ENCODE measurements at regions not wholly inside any gene's neighbourhood (a gene's known extent, or its start where the extent isn't known, plus 50 kb on each side); places are given as distances from the start of the nearest gene placed in this dataset.

DNA sequence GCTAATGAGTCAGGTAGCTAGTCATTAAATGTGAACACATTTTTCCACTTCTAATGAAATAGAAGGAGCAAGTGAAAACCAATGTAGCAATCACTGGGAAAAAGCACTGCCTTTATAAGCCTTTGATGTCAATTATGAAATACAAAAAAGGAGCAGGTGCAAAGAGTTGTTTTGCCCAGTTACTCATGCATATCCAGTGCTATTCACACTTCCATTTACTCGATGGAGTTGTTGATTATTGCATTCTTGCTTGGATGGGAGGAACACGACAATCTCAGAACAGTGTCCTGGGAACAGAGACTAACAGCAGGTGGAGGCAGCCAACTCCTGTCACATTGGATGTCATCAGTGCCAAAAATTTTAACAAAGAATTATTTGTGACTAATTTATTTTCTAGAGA lies 372.5 kb downstream of the CBLN2 start:
- DNase-seq (ENCODE audit: low spot score) = no peak
- Histone ChIP-seq H3K9me3 (ENCODE audit: low read depth) (no peaks in the 10 kb centered on the region), H3K36me3 (replicated peaks; ENCODE audit: insufficient read depth, low read depth) (no peaks in the 10 kb centered on the region), H2AFZ (no peak overlapping the region), H3K27me3 (no peaks in the 10 kb centered on the region), H4K20me1 (ENCODE audit: insufficient read depth, poor library complexity, severe bottlenecking) (no peaks in the 10 kb centered on the region), H3K9me2 (replicated peaks; ENCODE audit: insufficient read depth) (no peaks in the 10 kb centered on the region), H3K4me1 (ENCODE audit: insufficient read depth) (no peaks in the 10 kb centered on the region), H3K4me2 (no peak overlapping the region), H3K4me3 (no peak overlapping the region), H3K79me2 (no peaks in the 10 kb centered on the region), H3K27ac (no peak overlapping the region)
- 77% methylated on average over 2 of the region's 2 CpGs for WGBS (ENCODE audit: low lambda C conversion rate, missing lambda C conversion rate)
- TF ChIP-seq EZH2 (IDR thresholded peaks at IDR 0.05; ENCODE audit: borderline replicate concordance) = no peak
- TF ChIP-seq, protein P1, sequence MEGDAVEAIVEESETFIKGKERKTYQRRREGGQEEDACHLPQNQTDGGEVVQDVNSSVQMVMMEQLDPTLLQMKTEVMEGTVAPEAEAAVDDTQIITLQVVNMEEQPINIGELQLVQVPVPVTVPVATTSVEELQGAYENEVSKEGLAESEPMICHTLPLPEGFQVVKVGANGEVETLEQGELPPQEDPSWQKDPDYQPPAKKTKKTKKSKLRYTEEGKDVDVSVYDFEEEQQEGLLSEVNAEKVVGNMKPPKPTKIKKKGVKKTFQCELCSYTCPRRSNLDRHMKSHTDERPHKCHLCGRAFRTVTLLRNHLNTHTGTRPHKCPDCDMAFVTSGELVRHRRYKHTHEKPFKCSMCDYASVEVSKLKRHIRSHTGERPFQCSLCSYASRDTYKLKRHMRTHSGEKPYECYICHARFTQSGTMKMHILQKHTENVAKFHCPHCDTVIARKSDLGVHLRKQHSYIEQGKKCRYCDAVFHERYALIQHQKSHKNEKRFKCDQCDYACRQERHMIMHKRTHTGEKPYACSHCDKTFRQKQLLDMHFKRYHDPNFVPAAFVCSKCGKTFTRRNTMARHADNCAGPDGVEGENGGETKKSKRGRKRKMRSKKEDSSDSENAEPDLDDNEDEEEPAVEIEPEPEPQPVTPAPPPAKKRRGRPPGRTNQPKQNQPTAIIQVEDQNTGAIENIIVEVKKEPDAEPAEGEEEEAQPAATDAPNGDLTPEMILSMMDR (IDR thresholded peaks at IDR 0.05; ENCODE audit: poor library complexity) = no peak
- no peak for TF ChIP-seq EZH2phosphoT487 (IDR thresholded peaks at IDR 0.05; ENCODE audit: low read depth, severe bottlenecking, unreplicated experiment)

DNA sequence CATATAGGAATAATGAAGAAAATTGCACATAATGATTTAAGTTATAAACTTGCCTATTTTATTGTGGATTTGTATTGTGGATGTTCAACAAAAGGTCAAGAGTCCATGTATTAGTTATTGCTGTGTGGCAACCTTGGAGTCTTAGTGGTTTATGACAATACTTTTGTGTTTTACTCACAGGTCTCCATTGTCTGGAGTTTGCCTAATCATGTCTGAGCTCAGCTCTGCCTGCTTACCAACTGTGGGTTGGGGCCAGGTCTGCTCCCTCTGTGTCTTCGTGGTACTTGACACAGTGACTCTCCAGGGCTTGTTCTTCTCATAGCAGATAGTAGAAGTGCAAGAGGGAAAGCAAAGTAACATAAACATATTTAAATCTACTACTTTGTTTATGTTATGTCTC lies 382.5 kb downstream of the CBLN2 start:
- WGBS (ENCODE audit: low lambda C conversion rate, missing lambda C conversion rate) = 57% methylated on average over 1 of the region's 1 CpG
- no peak for DNase-seq (ENCODE audit: low spot score)
- Histone ChIP-seq H3K36me3 (replicated peaks; ENCODE audit: insufficient read depth, low read depth) (no peaks in the 10 kb centered on the region), H3K9me2 (replicated peaks; ENCODE audit: insufficient read depth) (no peaks in the 10 kb centered on the region), H2AFZ (no peak overlapping the region), H3K4me1 (ENCODE audit: insufficient read depth) (no peaks in the 10 kb centered on the region), H3K27me3 (no peaks in the 10 kb centered on the region), H3K9me3 (ENCODE audit: low read depth) (no peaks in the 10 kb centered on the region), H3K79me2 (no peaks in the 10 kb centered on the region), H4K20me1 (ENCODE audit: insufficient read depth, poor library complexity, severe bottlenecking) (no peaks in the 10 kb centered on the region), H3K27ac (no peak overlapping the region), H3K4me2 (no peak overlapping the region), H3K4me3 (no peak overlapping the region)
- TF ChIP-seq, protein P1 (IDR thresholded peaks at IDR 0.05; ENCODE audit: poor library complexity) = no peak
- TF ChIP-seq EZH2phosphoT487 (IDR thresholded peaks at IDR 0.05; ENCODE audit: low read depth, severe bottlenecking, unreplicated experiment) (no peak), EZH2 (IDR thresholded peaks at IDR 0.05; ENCODE audit: borderline replicate concordance) (no peak)

DNA sequence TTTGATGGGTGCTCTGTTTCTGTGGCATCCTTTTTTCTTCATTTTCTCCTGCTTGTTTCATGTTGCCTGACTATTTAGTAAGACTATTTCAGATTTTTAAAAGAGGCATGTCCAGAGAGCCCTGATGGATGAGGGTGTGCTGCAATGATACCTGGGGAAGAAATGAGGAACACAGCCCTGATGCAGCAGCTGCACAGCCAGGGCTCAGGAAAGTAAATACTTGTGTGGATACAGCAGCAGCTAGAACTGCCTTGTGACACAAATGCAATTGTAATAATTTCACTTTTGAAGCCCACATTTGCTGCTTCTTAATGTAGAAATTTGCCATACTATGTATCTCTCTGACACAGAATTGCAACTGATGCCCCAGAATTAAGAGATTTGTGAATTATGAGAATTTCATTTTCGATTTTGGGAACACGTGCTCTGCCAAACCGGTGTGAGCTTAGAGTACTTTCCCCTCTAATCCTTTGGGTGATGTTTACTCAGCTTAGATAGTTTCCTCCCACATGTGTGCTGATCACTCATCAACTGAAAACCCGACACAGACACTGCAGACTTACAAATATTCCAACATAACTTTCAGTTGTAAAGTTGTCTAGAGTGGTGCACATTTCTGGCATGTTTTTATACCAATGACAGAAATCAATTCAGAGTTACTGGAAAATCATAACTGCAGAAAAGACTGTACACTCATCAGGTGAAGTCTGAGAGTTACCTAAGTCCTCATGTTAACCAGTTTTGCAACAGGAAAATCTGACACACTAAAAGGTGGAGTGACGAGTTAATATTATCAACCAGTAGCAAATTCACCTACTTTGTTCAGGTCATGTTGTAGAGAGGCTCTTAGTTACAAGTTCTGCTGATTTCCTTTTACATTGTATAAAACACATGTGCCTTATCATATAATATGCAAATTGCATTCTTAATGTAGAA lies 383.4 kb downstream of the CBLN2 start:
- Histone ChIP-seq H3K4me1 (ENCODE audit: insufficient read depth) (no peaks in the 10 kb centered on the region), H3K4me2 (peak overlapping the region; percentile 63), H3K9me3 (ENCODE audit: low read depth) (no peaks in the 10 kb centered on the region), H3K27me3 (no peaks in the 10 kb centered on the region), H4K20me1 (ENCODE audit: insufficient read depth, poor library complexity, severe bottlenecking) (no peaks in the 10 kb centered on the region), H3K79me2 (no peaks in the 10 kb centered on the region), H3K4me3 (no peak overlapping the region), H3K27ac (no peak overlapping the region), H3K9me2 (replicated peaks; ENCODE audit: insufficient read depth) (no peaks in the 10 kb centered on the region), H3K36me3 (replicated peaks; ENCODE audit: insufficient read depth, low read depth) (no peaks in the 10 kb centered on the region), H2AFZ (no peak overlapping the region)
- TF ChIP-seq EZH2phosphoT487 (IDR thresholded peaks at IDR 0.05; ENCODE audit: low read depth, severe bottlenecking, unreplicated experiment) = no peak
- no peak for TF ChIP-seq EZH2 (IDR thresholded peaks at IDR 0.05; ENCODE audit: borderline replicate concordance)
- TF ChIP-seq, protein P1 (IDR thresholded peaks at IDR 0.05; ENCODE audit: poor library complexity) = no peak
- no peak for DNase-seq (ENCODE audit: low spot score)
- WGBS (ENCODE audit: low lambda C conversion rate, missing lambda C conversion rate) = 52% methylated on average over 5 of the region's 5 CpGs
